LHCN-M2 (cell line): ENCODE measurements at regions not wholly inside any gene's neighbourhood (a gene's known extent, or its start where the extent isn't known, plus 50 kb on each side); places are given as distances from the start of the nearest gene placed in this dataset.
A peak's percentile ranks its signal among the peaks of the same experiment; 100 is the strongest.

Experiments used
- DNase-seq: peaks from one replicate; pipeline ENCODE4 v3.0.0-alpha.2; 2012; ENCODE audit warnings: low read depth

DNA sequence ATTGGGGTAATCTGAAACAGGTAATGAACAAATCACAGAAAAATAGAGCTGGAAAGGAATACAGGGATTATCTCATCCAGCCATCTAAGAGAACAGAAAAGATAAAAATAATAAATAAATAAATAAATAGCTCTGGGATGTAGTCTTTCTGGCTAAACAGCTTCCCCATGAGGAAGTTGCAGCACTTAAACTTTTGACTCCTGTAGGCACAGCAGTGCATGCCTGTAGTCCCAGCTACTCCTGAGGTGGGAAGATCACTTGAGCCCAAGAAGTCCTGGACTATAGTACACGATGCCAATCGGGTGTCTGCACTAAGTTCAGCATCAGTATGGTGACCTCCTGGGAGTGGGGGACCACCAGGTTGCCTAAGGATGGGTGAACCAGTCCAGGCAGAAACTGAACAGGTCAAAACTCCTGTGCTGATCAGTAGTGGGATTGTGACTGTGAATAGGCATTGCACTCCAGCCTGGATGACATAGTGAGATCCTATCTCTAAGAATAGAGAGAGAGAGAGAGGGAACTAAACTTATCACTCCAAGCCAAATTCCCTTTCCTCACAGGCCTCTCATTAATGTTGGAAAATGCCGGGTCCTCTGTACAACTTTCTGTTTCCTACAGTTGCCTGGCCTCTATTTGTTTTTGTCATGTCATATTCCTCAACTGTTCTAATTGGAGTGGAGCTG lies 61.7 kb upstream of the CDK13 start:
- no peak for DNase-seq

DNA sequence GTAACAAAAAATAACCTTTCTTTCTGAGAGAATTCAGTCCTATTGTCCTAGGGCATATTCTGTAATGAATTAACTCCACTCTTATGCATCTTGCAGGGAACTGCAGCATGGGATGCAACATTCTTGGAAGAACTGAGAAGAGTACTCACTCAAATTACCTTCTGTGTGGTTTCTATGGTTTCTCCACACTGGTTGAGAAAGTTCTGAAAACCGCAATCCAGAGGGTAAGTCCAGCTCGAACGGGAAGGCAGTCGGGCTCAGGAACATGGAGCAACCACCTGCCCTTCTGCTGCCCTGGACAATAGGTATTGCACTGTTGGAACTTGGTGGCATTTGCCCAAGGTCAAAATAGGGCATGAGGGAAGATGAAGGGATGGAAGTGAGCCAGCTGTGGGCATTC lies 59.6 kb upstream of the CDK13 start:
- DNase-seq: peak; percentile 13

DNA sequence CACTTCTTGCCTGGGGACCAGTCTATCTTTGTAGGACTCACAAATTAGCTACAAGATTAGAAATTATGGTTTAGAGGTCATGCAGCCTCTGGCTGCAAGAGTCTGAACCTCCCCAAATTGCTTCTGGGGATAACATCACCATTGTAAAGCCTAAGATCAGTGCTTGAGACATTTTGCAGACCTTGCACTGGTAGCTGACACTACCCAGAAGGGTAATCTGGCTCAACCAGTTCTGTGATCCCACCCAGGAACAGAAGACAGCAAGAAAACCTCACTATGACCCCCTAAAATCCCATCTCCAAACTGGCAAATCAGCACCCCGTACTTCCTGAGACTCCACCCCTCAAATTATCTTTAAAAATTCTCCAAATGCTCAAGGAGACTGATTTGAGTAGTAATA lies 58.2 kb upstream of the CDK13 start:
- no peak for DNase-seq

- no peak for DNase-seq
Measured at GRCh38 chr7:39892361-39892760, 57.7 kb upstream of the CDK13 start.

GRCh38 chr7:39894904-39895303 lies 55.2 kb upstream of the CDK13 start:
- no peak for DNase-seq

DNA sequence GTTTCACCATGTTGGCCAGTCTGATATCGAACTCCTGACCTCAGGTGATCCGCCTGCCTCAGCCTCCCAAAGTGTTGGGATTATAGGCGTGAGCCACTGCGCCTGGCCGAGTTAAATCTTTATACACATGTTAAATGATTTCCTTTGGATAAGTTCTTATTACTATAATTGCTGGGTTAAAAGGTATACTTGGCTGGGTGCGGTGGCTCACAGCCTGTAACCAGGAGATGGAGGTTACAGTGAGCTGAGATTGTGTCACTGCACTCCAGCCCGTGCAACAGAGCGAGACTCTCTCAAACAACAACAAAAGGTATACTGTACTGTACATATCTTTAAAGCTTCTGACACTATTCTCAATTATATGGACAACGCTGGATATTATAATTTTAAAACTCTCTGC lies 53.2 kb upstream of the CDK13 start:
- DNase-seq: no peak

DNA sequence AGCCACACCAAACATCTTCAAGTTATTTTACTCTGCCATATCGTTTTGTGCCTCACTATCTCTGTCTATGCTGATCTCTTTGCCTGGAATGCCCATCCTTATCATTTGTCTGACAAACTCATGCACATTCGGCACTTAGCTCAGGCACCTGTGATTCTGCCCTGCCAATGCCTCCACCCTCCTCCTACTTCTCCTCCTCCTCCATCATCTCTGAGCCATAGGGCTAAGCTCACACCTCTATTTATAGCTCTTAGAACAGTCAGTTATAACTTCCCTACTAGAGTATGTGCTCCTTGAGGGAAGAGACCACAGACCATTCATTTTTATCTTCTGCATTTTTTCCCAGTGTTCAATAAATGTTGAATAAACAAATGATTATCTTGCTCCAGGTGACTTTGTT lies 51.2 kb upstream of the CDK13 start:
- no peak for DNase-seq
